Neural cell (in vitro differentiated cells): ENCODE measurements at regions not wholly inside any gene's neighbourhood (a gene's known extent, or its start where the extent isn't known, plus 50 kb on each side); places are given as distances from the start of the nearest gene placed in this dataset.

Experiments
- CTCF ChIP-seq: fragments of 450-650 bp; IDR thresholded peaks from 2 replicates; pipeline ENCODE4 v1.5.1; 2014; ENCODE audit warnings: antibody characterized with exemption, mild to moderate bottlenecking, moderate library complexity; ENCODE audit not compliant: poor library complexity, severe bottlenecking
- SMC3 ChIP-seq: fragments of 450-650 bp; conservative IDR thresholded peaks from 2 replicates; pipeline ENCODE4 v1.6.1; 2014; ENCODE audit warnings: antibody characterized with exemption, mild to moderate bottlenecking, moderate library complexity; ENCODE audit not compliant: poor library complexity

GRCh38 chr10:78181381-78182055 lies 147.9 kb downstream of the RPS24 start:
- no peak for TF ChIP-seq CTCF
- no peak for TF ChIP-seq SMC3
